Bone marrow (tissue), 2 donors: ENCODE measurements at regions not wholly inside any gene's neighbourhood (a gene's known extent, or its start where the extent isn't known, plus 50 kb on each side); places are given as distances from the start of the nearest gene placed in this dataset.

Experiments
- DNase-seq, 2 donors: peaks; one replicate each; lab custom pipeline; 2025; lab: John Stamatoyannopoulos, UW

DNA sequence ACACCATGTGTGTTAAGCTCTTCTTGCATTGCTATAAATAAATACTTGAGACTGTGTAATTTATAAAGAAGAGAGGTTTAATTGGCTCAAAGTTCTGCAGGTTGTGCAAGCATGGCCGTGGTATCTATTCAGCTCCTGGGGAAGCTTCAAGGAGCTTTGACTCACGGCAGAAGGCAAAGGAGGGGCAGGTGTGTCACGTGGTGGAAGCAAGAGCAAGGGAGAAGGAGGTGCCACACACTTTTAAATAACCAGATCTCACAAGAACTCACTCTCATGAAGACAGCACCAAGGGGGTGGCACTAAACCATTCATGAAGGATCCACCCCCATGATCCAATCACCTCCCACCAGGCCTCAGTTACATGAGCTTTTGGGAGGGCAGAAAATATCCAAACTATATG is 193.7 kb downstream of the ERMARD start:
- DNase-seq = no peak

DNA sequence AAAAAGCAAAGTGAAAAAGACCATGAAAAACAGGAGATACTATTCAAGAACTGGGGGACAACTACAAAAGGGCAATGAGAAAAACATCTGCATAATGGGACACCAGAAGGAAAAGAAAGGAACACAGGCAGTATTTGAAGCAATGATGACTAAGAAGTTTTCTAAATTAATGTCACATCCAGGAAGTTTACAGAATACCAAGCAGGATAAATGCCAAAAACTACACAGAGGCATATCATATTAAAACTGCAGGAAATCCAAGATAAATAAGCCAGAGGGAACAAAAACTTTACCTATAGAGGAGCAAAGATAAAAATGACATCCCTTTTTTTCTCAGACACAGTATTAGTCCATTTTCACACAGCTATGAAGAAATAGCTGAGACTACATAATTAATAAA is 193.0 kb downstream of the ERMARD start:
- DNase-seq = no peak

GRCh38 chr6:169944061-169944337 is 192.6 kb downstream of the ERMARD start:
- DNase-seq = no peak

GRCh38 chr6:169943241-169944060 is 192.0 kb downstream of the ERMARD start:
- DNase-seq = no peak

DNA sequence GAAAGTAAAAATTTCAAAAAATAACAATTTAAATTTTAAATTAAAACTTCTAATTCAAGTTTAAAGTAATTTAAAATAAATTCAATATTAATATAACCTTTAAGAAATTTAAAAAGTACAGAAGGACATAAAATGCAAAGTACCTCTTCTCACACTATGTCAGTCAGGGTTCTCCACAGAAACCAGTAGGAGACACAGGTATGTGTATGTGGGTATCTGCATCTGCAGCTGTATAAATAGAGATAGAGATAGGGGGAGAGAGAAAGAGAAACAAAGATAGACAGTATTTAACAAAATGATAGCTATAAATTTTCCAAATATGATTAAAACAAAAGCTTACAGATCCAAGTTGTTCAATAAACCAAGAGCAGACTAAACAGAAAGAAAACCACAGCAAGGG is 190.8 kb downstream of the ERMARD start:
- no peak for DNase-seq

DNA sequence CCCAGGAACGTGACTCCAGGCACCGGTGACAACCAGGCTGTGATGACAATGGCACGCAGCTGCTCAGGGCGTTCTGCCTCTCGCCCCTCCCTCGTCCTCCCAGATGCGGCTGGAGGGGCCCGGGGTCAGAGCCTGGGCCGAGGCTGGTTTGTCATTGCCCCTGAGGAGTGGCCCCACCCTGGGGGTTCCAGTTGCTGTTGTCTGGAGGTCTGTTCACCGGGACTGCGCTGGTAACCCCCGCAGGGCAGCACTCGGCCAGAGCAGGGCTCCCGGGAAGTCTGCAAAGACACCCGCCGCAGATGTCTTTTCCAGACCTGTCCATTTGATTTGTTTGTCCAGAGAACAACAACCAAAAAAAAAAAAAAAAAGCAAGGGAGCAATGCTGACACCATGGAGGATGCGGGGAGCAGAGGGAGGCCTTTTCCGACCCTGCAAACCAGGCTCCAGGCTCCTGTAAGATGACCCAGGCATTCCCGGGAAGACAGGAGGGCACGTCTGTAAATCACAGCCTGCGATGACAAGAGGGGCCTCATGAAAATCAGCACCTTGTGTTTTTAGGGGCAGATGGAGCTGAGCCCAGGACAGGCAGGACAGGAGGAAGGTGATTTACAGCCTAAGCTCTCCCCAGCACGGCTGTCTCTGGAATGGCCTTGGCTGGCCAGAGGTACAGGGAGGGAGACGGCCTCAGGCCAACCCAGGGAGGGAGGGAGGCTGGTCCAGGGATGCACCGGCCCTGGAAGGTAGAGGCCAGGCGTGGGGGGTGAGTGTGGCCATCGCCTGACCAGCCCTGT is 189.3 kb downstream of the ERMARD start:
- no peak for DNase-seq

DNA sequence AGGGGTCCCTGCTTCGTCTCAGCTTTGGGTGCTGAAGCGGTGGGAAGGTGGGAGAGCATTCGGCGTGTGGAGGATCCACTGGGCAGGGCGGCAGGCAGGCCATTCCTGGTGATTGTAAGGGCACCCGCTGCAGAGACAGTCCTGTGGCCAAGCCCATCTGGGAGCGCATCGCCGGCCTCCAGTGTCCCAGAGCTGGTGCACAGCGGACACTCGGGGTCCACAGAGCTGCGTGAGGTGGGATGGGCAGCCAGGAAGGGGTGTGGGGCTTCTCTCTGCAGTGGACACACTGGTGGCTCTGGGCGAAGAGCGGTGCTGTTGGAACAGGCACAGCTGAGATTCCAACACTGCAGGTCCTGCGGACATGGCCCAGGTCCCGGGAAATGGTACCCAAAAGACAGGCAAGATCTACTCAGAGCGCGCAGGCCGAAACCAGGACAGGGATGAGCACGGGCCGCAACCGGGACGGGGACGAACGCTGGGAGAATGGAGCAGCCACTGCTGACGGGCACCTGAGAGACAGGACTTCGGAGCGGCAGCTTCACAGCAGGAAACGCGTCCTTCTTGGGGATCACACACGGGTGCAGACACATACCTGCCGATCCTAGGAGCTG is 188.2 kb downstream of the ERMARD start:
- no peak for DNase-seq

- no peak for DNase-seq
Observed at GRCh38 chr6:169938731-169939130, 187.3 kb downstream of the ERMARD start.

DNA sequence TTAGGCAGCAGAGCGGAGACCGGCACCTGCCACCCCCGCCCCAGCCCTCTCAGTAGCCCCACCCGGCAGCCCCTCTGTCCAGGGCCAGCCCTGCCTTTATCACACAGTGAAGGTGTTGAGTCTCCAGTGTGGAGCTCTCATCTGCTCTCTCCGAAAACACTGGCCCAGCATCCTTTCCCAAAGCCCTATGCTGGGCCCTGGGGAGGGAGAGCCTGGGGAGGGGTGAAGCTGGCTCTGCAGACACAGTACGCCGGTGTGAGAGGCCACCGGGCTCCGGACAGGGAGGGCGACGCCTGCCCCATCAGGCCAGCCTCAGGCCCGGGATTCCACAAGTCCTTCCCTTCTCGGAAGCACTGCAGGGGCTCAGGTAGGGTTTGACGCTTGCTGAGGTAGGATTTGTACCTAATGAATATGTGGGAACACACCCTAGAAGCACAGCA is 186.9 kb downstream of the ERMARD start:
- DNase-seq = no peak

GRCh38 chr6:169937389-169938261 is 186.2 kb downstream of the ERMARD start:
- DNase-seq = no peak

- no peak for DNase-seq
Observed at GRCh38 chr6:169936355-169936975, 185.0 kb downstream of the ERMARD start.

DNA sequence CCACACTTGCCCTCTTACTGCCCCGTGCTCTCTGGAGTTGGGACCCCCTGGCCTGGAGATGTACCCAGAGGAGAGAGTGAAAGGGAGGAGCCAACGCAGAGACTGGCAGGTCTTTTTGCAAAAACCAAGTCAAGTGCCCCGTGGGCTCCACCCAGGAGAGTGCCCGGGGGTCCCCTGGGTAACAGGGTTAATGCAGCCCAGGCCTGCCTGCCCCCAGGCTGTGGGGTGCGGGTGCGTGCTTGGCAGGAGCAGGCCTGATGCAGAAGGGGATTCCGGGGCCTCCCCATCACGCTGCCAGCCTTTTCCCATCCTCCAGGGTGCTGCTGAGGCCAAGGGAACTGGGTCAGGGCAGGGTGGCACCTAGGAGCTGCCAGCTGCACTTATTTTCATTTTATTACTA is 184.4 kb downstream of the ERMARD start:
- DNase-seq = no peak

DNA sequence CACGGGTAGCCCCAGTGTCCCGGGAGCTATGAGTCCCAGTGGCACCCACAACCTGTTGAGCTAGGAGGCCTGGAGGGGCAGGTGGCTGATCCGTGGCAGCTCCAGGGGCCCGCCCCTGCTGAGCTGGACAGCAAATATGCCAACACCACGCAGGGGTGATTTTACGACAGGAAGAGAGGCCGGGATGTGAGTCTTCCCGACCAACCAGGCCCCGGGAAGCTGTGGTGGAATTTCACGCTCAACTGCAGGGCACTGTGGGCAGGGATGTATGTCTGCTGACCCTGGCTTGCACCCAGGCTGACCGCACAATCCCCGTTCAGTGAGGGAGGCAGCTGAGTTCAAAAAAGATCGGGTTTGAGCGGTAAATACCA is 183.9 kb downstream of the ERMARD start:
- DNase-seq = no peak

- DNase-seq = no peak
Observed at GRCh38 chr6:169934699-169935347, 183.4 kb downstream of the ERMARD start.

DNA sequence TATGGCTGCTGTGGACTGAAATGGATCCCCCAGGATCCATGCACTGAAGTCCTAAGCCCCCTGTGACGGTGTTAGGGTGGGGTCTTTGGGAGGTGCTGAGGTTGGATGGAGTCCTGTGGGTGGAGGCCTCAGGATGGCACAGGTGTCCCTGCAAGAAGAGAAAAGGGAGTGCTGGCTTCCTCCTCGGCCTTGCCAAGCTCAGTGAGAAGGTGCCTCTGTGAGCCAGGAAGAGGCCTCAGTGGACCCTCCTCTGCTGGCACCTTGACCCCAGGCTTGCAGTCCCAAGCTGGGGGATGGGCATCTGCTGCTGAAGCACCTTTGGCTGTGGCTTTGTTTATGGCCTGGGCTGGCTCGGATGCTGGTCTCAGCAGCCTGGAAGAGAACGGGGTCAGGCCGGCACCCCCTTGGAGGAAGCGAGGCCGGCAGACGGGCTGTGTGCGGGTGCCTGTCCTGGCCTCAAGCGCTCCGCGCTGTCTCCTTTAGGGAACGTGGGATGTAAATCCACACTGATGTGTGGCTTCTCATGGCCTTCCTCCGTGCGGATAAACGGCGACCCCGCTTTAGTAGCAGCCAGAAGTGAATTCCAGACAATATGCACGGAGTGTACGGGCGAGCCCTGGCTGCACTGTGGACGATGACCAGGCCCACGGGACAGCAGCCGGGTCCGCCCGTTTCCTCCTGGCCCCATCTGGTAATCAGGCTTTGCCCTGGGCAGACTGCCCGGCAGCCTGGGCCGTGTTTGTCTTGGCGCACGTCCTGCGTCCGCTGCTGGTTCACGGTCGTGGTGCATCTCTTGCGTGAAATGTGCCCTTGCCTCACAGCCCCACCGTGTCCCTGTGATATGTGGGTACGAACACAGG is 182.6 kb downstream of the ERMARD start:
- no peak for DNase-seq

- no peak for DNase-seq
Observed at GRCh38 chr6:169933251-169933821, 181.9 kb downstream of the ERMARD start.

- no peak for DNase-seq
Observed at GRCh38 chr6:169932491-169932890, 181.1 kb downstream of the ERMARD start.

GRCh38 chr6:169931261-169931660 is 179.8 kb downstream of the ERMARD start:
- DNase-seq = no peak

DNA sequence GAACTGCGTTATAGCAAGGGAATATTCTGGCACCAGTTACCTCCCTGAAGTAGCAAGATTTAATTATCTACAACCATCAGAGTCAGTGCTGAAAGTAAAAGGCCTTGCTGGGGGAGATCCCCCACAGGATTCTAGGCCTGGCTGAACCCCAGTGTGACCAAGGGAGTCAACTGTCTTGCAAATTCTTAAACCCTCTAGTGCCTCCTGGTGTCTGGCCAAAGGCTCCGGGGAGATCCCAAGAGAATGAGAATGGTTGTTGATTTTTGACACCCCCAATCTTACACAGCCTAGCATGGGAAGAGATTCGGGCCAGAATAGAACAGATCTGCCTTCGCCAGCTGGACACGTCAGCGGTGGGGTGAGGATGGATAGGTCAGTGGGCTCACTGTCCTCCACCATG is 179.4 kb downstream of the ERMARD start:
- DNase-seq = no peak

DNA sequence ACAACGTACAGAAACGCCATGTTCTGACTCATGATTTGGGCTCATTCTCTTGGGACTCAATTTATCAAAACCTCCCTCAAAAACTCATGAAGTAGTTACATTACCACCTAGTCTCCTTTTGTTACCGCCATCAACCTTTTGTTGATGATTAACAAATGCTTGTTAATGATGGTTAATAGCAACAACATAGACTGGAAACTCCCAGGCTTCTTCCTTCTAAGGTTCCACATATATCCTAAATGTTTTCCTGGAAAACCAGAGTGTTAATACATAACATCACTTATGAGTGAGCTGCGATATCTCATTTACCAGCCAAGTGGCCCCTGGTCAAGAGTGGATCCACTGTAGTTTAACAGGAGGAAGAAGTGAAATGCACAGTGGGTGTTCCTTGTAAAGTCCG is 176.3 kb downstream of the ERMARD start:
- DNase-seq = no peak
